ELR (cell line): ENCODE measurements at regions not wholly inside any gene's neighbourhood (a gene's known extent, or its start where the extent isn't known, plus 50 kb on each side); places are given as distances from the start of the nearest gene placed in this dataset.
A peak's percentile ranks its signal among the peaks of the same experiment; 100 is the strongest.
"Not testable (repeated sequence)": the region's sequence is repeated elsewhere in the genome, so short reads cannot be mapped to it uniquely, and the experiment has no call there.

Experiments
- DNase-seq: peaks from one replicate; pipeline ENCODE4 v3.0.0-alpha.2; 2015; ENCODE audit warnings: low read depth

DNA sequence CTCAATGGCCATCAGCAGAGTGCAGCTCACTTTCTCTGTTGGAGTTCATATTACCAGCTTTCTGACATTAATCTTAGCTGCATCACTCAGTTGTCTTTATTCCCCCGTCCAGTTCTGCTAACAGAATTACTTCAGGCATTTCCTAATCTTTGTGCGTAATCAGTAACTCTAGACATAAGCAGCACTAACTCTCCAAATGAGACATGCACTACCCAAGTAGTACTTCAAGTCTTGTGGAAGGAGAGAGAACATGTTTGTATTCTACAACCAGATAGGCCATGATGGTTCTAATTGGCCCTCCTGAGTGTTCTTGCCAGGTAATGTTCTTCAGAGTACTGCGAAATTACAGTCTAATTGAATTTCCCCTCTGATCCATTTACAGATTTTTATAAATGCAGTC lies 448.5 kb upstream of the RPS6KA3 start:
- no peak for DNase-seq

DNA sequence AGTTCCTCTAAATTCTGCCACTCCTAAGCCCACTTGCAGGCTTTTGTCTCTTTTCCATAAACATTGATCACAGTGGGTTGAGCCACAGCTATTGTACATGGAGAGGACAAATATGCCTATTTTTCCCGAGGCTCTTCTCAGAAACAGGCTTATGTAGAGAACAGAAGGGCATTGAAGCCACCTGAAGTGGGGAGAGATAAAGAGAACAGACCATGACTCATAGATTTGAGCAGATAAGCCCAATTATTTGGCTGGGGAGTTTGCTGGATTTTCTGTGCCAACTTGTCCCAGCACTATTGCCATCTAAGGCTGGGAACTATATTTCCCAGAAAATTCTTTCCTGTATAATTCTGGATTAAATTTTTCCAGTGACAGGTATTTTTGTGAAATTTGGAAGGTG lies 446.1 kb upstream of the RPS6KA3 start:
- no peak for DNase-seq

DNA sequence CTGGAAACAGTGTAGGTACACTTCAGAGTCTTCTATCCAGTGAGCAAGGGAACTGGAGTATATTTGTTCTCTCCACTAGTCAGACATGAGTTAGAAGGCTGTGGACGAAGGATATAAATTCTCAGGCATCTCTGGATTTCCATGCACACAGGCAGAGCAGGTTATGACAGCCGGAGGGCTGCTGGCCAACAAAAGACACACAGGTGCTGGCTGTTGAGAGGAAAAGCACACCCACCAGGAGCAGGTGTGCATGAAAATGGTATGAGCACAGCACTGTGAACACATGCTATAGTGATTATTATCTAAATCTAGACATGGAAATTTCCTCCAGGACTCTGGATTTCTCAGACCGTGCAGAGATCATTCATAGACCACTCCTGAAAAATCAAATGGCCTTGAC lies 444.7 kb upstream of the RPS6KA3 start:
- DNase-seq = no peak

DNA sequence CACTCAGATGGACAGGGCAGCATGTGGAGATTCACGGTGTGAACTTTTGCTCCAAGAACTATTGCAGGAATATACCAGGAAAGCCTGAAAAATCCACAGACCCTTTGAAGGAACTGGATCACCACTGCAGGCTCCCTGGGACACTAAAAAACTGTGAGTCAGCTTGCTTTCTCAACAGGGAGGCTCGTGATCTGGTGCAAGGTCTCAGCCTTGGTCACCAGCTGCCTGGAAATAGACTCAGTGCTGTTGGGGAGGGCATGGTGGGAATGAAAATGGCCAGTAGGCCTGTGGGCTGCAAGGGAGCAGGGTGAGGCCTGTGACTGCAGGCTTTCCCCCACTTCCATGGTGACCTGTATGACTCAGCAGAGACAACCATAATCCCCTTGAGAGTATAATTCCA lies 426.4 kb upstream of the RPS6KA3 start:
- no peak for DNase-seq

DNA sequence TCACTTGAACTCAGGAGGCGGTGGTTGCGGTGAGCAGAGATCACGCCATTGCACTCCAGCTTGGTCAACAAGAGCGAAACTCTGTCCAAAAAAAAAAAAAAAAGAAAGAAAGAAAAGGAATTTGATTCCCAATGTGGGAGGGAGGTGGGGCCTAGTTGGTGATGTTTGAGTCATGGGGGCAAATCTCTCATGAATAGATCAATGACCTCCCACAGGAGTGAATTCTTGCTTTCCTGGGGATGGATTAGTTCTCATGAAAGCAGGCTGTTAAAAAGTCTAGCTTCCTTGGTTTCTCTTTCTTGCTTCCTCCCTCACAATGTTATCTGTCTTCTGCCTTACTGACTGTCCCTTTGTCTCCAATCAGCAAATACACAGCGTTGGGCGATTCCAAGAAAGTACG lies 419.5 kb upstream of the RPS6KA3 start:
- no peak for DNase-seq

DNA sequence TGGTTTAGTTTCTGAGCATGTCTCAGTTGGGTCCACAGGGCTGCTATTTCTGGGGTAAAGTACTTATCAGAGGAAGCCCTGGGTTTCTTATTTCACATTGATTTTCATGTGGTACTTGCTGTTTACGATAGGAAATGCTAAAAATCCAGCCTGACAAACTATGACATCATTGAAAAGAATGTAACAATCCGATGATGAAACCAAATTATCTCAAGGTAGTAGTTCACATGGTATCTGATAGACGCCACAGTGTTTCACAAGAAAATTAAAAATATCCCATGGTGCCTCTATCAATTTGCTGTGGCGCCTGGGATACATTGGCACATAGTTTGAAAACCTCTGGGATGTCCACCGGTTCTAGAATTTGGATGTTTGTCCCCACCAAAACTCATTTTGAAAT lies 418.9 kb upstream of the RPS6KA3 start:
- no peak for DNase-seq

DNA sequence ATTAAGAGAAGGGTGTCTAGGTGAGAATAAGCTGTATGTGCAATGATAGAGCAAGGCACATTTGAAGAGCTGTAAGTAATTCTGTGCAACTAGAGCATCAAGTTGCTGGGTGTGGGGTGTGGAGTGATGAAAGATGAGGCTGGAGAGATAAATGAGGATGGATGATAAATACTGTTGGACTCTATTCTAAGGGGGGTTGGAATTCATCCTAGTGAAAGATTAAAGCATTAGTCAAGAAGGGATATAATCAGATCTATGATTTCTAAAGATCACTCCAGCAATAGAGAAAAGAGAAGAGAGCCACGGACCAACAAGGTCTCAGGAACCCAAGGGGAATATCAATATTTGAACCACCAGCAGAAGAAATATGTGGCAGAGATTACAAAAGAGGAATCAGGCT lies 415.0 kb upstream of the RPS6KA3 start:
- DNase-seq = no peak

DNA sequence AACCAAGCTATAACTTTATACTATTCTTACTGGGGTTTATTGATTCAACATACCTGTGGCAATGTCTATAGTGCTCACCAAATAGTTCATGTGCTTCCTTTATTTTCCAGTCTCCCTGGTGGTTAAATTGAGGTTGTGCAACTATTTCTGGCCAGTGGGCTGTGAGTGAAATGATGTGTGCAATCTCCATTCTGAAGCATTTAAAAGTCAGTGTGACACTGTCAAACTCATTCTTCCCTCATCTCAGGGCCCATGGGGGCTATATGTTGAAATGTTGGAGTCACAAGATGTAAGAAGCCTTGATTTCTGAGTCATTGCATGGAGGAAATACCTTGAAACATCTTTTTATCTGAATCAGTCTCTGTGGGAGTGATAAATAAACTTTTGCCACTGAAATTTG lies 414.3 kb upstream of the RPS6KA3 start:
- DNase-seq = peak; percentile 1

DNA sequence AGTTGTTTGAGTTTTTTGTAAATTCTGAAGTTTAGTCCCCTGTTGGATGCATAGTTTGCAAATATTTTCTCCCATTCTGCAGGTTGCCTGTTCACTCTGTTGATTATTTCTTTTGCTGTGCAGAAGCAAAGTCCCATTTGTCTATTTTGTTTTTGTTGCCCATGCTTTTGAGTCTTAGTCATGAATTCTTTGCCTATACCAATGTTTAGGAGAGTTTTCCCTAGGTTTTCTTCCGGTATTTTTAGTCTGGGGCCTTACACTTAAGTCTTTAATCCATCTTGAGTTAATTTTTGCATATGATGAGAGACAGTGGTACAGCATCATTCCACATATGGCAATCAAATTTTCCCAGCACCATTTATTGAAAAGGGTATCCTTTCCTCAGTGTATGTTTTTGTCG lies 405.8 kb upstream of the RPS6KA3 start:
- no peak for DNase-seq

DNA sequence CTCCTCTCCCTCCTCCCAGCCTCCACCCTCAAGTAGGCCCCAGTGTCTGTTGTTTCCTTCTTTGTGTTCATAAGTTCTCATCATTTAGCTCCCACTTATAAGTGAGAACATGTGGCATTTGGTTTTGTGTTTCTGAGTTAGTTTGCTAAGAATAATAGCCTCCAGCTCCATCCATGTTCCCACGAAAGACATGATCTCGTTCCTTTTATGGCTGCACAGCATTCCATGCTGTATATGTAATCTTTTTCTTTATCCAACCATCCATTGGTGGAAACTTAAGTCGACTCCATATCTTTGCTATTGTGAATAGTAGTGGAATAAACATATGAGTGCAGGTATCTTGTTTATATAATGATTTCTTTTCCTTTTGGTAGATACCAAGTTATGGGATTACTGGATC lies 405.0 kb upstream of the RPS6KA3 start:
- DNase-seq = not testable (repeated sequence)

DNA sequence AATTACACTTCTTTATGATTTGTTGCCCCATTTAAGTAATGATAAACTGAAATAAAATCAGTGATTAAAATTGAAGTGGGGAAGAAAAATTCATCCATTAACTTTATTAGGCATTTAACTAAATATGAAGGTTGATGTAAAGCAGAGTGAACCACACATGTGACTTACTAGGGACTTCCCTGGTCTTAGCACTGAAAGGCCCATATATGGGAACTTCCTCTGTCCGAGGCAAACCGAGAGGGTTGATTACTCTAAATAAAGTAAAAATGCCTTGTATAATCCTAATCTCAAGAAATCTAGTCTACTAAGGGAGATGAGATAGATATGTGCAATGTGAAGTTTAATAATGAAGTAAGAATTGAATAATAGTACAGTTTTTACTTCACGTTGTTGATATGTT lies 403.9 kb upstream of the RPS6KA3 start:
- no peak for DNase-seq

DNA sequence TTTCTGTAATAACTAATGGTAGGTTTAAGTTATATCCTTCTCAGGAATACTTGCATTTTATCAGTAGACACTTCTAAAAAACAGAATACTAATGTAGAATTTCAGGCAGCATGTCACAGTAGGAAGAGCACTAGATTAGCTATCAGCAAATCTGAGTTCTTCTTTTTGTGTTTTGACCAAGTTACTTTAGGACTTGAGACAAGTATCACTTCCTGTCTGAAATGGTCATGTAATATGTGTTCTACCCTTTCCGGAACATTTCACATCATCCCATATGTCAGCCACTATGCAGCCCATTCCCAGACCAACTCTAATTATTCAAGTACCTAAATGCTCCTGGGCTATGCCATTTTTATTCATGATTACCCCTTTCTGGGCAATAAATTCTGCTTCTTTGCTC lies 401.8 kb upstream of the RPS6KA3 start:
- no peak for DNase-seq

DNA sequence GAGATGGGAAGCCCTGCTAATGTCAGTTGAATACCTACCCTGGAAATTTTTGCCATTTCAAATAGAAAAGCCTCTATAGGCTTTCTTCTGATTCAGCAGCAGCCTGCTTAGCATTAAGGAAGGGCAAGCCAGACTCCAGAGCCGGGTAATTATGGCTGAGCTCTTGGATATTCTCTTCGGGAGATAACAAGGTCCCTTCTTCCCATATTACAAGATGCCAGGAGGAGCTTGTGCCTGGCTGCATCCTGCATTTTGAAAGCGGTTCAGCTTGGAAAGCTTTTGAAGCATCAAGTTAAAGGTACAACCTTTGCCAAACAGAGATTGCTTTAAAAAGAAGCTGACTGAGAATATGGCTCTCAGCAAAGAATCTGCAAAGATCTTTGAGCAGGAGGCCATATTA lies 399.6 kb upstream of the RPS6KA3 start:
- no peak for DNase-seq

DNA sequence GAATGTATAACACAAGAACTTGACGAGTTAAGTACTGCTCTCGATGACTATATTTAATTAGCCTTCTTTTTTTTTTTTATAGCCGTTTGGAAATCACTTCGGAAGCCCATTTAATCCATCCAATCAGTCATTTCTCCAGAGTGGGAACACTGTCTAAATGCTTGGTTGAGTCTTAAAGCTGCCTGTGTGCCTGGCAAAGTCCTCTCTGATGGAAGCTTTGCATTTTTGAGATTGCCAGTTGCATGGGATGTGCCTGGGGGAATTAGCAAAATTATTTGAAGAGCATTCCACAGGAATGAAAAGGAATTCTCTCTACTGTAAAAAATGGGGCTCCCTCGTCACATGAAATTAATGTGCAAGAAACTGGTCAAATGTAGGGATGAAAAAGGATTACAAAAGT lies 398.8 kb upstream of the RPS6KA3 start:
- no peak for DNase-seq

DNA sequence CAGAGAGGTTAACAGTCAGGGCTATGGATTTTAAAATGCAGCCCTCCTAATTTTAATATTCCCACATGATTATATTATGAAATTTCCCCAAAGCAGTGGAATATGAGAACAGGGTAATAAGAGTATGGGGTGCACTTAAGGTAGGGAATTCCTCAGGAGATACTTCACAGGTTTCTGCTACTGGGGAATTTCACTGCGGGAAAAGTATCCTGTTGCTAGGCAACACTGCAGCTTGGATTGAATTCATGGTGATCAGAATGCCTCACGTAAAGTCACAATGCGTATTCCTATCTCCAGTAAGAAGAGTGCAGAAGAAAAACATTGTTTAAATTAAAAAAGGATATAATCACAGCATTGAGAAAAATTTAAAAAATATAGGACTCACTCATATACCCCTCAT lies 398.1 kb upstream of the RPS6KA3 start:
- no peak for DNase-seq

DNA sequence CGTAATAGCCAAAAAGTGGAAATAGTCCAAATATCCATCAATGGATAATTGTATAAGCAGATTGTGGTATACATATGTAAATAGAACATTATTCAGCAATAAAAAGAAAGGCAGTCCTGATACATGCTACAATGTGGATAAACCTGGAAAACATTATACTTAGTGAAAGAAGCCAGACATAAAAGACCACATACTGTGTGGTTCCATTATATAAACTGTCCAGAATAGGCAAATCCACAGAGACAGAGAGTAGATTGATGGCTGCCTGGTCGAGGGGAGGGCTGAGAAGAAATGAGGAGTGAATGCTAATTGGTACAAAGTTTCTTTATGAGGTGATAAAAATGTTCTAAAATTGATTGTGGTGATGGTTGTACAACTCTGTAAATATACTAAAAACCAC lies 397.4 kb upstream of the RPS6KA3 start:
- no peak for DNase-seq

DNA sequence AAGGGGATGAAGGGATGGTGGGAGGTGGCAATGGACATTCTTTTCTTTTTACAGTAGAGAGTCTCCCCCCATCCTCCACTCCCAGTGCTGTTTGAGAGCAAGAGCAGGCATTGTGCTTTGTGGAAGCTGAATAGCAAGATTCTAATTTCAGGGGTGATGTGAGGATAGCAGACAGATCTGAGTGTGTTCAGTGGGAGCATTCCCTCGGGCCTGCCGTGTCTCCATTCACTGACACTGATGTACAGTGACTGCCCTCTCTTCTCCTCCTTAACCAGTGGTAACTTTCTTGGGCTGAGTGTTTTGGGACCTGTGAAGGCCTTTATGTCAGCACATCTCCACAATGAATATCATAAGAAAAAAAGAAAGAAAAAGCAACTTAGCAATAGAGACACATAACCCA lies 396.6 kb upstream of the RPS6KA3 start:
- DNase-seq = no peak

DNA sequence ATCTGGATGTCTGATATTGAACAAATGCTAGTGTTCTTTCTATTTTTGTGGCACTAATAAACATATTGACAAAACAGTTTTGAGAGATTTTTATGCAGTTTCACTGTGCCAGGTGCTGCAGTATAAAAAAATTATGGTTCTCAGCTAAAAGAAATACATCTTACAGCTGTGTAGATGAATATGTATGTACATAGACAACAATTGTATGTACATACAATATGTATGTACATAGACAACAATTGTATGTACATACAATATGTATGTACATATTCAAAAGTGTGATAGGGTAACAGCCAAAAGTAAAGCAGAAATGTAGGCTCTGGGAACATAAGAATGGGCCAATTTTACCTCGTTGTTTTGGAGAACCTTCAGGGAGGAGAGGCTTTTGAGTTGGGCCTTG lies 390.0 kb upstream of the RPS6KA3 start:
- DNase-seq = no peak

DNA sequence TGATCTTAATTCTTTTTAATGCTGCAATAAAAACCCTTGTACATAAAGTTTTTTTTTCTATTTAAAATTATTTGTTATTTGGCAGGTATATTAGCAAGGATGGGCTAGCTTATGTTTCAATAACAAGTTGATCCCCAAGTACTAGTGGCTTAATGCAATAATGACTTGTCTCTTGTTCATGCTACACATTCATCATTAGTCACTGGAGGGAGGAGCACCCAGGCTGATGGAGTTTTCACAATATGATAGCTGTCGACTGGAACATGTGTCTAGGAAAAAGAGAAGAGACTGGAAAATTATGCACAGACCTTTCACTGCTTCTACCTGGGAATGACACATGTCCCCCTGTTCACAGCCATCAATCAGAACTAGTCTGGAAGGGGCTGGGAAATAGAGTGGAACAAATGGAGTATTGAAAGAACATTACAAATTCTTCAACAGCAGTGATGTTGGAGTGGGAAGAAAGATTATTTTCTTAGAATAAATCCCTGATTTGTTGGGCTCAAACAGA lies 387.9 kb upstream of the RPS6KA3 start:
- DNase-seq = peak; percentile 20

DNA sequence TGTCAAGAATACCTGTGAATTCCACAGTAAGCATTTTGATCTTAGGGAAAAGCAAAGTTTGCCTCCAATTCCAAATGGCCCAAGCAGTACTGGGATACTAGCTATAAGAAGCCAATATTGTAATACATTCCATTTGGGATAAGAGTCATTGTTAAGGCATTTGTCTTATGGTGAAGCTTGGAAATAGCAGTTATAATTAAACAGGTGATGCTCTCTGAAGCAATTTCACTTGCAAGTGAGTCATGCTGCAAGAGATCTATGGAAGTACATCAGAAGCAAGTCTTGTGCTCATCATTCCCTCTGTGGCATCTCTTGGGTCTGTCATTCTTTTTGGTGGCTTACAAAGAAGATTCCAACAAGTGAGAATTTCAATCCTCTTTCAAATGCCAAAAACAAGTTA lies 386.4 kb upstream of the RPS6KA3 start:
- DNase-seq = peak; percentile 1

DNA sequence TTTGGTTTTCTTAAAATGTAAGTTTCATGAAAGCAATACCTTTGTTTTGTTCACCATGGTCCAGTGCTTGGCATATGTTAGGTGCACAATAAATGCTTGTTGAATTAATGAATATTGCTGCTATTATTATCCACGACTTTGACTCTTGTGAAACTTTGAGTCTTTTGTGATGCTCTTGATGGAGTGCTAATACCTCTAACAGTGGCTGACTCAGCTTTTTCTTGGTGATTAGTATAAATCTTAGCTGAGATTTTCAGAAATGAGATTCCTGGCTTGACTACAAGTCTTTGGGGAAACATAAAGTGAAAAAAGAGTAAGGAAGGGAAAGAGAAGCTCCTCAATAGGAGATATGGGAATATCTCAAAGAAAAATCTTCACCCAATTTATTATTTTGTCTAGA lies 375.2 kb upstream of the RPS6KA3 start:
- DNase-seq = no peak

DNA sequence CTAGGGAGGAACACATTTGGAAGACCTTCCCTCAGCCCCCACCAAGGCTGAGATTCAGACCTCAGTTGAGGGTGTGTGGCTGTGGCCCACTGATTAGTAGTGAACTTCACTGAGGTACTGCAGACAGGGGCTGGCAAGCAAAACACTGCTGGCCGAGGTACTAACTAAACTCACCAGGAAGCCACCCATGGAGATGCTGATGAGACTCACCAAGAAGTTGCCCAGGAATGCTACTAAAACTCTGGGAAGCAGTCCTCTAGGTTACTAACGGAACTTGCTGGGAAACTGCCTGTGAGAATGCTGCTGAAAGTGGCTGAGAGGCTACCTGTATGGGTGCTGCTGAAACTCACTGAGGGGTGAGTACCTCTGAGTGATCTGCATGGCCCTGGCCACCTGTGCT lies 372.4 kb upstream of the RPS6KA3 start:
- no peak for DNase-seq

DNA sequence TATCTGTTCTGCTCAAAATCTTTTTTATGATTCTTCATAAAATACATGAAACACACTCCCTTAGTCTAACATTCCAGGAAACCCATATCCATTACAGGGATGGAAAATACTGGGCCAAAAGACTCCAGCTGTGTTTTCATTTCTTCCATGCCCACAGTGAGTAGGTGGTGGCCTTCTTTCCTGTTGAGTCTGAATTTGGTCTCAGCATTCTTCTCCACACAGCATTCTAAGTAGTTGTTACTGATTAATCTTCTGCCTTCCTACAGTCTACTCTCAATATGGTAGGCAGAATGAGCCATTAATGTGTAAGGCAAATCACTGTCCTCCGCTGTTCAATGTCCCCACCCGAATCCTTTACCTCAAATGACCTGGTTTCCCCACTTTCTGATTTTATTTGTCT lies 370.6 kb upstream of the RPS6KA3 start:
- no peak for DNase-seq

DNA sequence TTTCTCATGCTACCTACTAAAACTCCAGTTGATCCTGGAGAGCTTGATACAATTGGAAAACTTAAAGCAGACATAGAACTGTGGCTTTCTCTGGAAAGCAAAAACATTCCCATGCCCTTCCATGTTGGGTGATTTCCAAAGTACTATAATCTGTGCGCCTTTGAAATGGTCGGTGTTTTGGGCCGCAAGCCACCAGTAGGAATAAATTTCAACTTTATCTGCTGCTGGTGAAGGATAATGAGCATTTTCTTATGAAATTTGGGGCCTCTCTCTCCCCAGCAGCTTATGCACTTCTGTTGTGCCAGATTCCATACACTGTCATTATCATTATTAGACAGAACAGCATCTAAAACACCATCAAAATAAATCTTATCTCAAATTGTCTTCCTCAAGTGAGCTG lies 366.7 kb upstream of the RPS6KA3 start:
- DNase-seq = no peak

DNA sequence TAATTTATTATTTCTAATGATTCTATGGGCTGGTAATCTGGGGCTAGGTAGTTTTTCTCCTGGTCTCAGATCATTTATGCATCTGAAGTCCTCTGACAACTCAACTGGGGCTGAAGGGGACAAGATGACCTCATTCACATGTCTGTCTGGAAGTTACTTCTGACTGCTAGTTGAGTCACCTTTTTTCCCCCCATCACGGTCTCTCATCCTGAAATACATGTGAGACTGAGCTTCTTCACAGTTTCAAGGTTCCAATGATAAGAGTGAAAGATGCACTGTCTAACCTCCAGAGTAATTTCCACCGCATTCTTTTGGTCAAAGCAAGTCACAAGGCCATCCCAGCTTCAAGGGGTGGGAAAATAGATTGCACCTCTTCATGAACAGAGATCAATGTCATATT lies 356.7 kb upstream of the RPS6KA3 start:
- DNase-seq = peak; percentile 47
